Liver (tissue), 3 donors: ENCODE measurements at regions not wholly inside any gene's neighbourhood (a gene's known extent, or its start where the extent isn't known, plus 50 kb on each side); places are given as distances from the start of the nearest gene placed in this dataset.

Experiments used
- GABPA ChIP-seq, 2 donors: IDR thresholded peaks in 1 of 2; conservative IDR thresholded peaks in 1 of 2; 2 replicates each; pipeline ENCODE4 v1.6.1; 2016; ENCODE audit warnings: antibody characterized with exemption in 2 of 2, mild to moderate bottlenecking in 1 of 2, moderate library complexity in 1 of 2
- RAD21 ChIP-seq, 2 donors: IDR thresholded peaks; 2 replicates each; pipeline ENCODE4 v1.6.1; 2016; ENCODE audit warnings: antibody characterized with exemption in 2 of 2, mild to moderate bottlenecking in 2 of 2
- SP1 ChIP-seq: IDR thresholded peaks from 2 replicates; pipeline ENCODE4 v1.6.1; 2018; ENCODE audit warnings: antibody characterized with exemption, mild to moderate bottlenecking
- TAF1 ChIP-seq: conservative IDR thresholded peaks from 2 replicates; pipeline ENCODE4 v1.6.1; 2016; ENCODE audit warnings: antibody characterized with exemption, mild to moderate bottlenecking
- TF ChIP-seq, protein P1 (sequence below): fragments of 150-350 bp; IDR thresholded peaks from 2 replicates; pipeline ENCODE4 v1.5.1; 2017; ENCODE audit warnings: improper control_type of control experiment, low read depth, low read length; ENCODE audit not compliant: missing input control
- TF ChIP-seq, protein P2 (sequence below): IDR thresholded peaks from 2 replicates; pipeline ENCODE4 v1.6.1; 2016; ENCODE audit warnings: antibody characterized with exemption, mild to moderate bottlenecking
- TF ChIP-seq, protein P3 (sequence below): IDR thresholded peaks from 2 replicates; pipeline ENCODE4 v1.6.1; 2016; ENCODE audit warnings: antibody characterized with exemption
- TF ChIP-seq, protein P4 (sequence below): IDR thresholded peaks from 2 replicates; pipeline ENCODE4 v1.6.1; 2016; ENCODE audit warnings: antibody characterized with exemption
- donor health status: healthy.
- donor health status: healthy.

DNA sequence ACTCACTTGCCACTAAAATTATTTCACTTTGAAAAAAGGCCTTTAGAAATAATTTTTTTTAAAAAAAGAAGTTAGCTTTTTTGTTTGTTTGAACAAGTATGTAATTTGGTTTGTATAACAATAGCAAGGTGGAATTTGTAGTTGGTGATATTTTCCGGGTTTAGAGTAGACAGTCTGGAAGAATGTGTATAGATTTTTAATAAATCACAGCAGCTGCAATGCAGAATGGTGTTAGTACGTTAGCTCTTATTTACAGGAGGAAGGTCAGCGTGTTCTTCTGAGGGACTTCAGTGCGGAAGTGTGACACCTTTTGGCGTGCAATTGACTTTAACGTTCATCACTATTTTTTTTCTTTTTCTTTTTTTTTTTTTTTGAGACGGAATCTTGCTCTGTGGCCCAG, 115.4 kb downstream of the PLEKHG1 start:
- no peak for TF ChIP-seq RAD21 (IDR thresholded peaks at IDR 0.05)
- TF ChIP-seq, protein P1, sequence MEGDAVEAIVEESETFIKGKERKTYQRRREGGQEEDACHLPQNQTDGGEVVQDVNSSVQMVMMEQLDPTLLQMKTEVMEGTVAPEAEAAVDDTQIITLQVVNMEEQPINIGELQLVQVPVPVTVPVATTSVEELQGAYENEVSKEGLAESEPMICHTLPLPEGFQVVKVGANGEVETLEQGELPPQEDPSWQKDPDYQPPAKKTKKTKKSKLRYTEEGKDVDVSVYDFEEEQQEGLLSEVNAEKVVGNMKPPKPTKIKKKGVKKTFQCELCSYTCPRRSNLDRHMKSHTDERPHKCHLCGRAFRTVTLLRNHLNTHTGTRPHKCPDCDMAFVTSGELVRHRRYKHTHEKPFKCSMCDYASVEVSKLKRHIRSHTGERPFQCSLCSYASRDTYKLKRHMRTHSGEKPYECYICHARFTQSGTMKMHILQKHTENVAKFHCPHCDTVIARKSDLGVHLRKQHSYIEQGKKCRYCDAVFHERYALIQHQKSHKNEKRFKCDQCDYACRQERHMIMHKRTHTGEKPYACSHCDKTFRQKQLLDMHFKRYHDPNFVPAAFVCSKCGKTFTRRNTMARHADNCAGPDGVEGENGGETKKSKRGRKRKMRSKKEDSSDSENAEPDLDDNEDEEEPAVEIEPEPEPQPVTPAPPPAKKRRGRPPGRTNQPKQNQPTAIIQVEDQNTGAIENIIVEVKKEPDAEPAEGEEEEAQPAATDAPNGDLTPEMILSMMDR = no peak
- TF ChIP-seq, protein P2, sequence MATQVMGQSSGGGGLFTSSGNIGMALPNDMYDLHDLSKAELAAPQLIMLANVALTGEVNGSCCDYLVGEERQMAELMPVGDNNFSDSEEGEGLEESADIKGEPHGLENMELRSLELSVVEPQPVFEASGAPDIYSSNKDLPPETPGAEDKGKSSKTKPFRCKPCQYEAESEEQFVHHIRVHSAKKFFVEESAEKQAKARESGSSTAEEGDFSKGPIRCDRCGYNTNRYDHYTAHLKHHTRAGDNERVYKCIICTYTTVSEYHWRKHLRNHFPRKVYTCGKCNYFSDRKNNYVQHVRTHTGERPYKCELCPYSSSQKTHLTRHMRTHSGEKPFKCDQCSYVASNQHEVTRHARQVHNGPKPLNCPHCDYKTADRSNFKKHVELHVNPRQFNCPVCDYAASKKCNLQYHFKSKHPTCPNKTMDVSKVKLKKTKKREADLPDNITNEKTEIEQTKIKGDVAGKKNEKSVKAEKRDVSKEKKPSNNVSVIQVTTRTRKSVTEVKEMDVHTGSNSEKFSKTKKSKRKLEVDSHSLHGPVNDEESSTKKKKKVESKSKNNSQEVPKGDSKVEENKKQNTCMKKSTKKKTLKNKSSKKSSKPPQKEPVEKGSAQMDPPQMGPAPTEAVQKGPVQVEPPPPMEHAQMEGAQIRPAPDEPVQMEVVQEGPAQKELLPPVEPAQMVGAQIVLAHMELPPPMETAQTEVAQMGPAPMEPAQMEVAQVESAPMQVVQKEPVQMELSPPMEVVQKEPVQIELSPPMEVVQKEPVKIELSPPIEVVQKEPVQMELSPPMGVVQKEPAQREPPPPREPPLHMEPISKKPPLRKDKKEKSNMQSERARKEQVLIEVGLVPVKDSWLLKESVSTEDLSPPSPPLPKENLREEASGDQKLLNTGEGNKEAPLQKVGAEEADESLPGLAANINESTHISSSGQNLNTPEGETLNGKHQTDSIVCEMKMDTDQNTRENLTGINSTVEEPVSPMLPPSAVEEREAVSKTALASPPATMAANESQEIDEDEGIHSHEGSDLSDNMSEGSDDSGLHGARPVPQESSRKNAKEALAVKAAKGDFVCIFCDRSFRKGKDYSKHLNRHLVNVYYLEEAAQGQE = no peak
- TF ChIP-seq, protein P3, sequence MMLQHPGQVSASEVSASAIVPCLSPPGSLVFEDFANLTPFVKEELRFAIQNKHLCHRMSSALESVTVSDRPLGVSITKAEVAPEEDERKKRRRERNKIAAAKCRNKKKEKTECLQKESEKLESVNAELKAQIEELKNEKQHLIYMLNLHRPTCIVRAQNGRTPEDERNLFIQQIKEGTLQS = no peak
- TF ChIP-seq, protein P4, sequence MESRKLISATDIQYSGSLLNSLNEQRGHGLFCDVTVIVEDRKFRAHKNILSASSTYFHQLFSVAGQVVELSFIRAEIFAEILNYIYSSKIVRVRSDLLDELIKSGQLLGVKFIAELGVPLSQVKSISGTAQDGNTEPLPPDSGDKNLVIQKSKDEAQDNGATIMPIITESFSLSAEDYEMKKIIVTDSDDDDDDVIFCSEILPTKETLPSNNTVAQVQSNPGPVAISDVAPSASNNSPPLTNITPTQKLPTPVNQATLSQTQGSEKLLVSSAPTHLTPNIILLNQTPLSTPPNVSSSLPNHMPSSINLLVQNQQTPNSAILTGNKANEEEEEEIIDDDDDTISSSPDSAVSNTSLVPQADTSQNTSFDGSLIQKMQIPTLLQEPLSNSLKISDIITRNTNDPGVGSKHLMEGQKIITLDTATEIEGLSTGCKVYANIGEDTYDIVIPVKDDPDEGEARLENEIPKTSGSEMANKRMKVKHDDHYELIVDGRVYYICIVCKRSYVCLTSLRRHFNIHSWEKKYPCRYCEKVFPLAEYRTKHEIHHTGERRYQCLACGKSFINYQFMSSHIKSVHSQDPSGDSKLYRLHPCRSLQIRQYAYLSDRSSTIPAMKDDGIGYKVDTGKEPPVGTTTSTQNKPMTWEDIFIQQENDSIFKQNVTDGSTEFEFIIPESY = no peak
- no peak for TF ChIP-seq SP1
- TF ChIP-seq GABPA (IDR thresholded peaks at IDR 0.05 in 1 of 2, conservative IDR thresholded peaks at IDR 0.05 in 1 of 2) = no peak
- no peak for TF ChIP-seq TAF1
